ENCODE measurements at regions not wholly inside any gene's neighbourhood (a gene's known extent, or its start where the extent isn't known, plus 50 kb on each side); places are given as distances from the start of the nearest gene placed in this dataset.

DNA sequence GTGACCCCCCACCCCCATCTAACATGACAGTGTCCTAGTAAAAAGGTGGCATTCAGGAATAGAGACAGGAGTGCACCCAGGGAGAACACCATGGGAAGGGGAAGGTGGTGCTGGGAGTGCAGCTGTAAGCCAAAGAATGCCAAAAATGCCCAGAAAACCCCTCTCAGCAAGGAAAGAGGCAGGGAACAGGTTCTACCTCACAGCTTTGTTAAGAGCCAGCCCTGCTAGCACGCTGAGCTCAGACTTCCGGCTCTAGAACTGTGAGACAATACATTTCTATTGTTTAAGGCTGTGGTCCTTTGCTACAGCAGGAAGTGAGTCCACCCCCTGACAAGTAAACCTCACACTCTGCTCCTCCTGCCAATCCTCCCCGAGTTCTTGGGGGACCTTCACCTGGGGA, 302.4 kb upstream of the N4BP1 start:
- Histone ChIP-seq H3K27ac (ENCODE audit: low read depth, low read length) (no peak overlapping the region), H3K36me3 (ENCODE audit: insufficient read depth, low read length) (no peaks in the 10 kb centered on the region), H3K4me1 (ENCODE audit: insufficient read depth, low read length) (no peaks in the 10 kb centered on the region), H3K9me3 (ENCODE audit: low read length) (no peaks in the 10 kb centered on the region), H3K27me3 (ENCODE audit: insufficient read depth, low read length, poor library complexity, severe bottlenecking) (no peaks in the 10 kb centered on the region), H3K4me3 (ENCODE audit: low read length) (no peak overlapping the region)
- no peaks in the 10 kb centered on the region for H3K4me1 Mint-ChIP-seq
- CTCF ChIA-PET = no interaction called here
- no peak for DNase-seq
- no peak overlapping the region for H3K27ac Mint-ChIP-seq
- POLR2A ChIA-PET = no interaction called here
- no peak overlapping the region for H3K4me3 Mint-ChIP-seq
- no peaks in the 10 kb centered on the region for H3K27me3 Mint-ChIP-seq
- no peaks in the 10 kb centered on the region for H3K36me3 Mint-ChIP-seq
- peaks cover 5 to 12% (median 8%) of the 10 kb centered on the region in 5 donors for H3K9me3 Mint-ChIP-seq

DNA sequence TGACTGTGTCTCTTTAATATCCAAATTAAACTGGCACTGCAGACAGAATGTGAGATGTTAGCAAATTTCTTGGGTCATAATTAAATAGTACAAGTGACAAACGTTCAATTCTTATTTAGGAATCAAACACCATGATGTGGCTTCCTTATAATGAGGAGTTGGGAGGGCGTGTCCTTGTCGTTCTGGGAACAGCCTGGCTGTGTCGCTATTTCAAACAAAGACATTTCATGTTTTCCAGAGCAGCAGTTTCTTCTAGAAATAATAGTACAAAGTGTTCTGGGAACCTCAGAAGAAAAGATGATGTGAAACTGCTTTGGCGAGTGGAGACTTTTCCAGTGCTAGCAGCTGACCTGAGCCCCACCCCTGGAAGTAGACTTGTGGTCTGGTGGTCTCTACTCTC, 301.7 kb upstream of the N4BP1 start:
- H3K27me3 ChIP-seq (ENCODE audit: insufficient read depth, low read length, poor library complexity, severe bottlenecking) = no peaks in the 10 kb centered on the region

DNA sequence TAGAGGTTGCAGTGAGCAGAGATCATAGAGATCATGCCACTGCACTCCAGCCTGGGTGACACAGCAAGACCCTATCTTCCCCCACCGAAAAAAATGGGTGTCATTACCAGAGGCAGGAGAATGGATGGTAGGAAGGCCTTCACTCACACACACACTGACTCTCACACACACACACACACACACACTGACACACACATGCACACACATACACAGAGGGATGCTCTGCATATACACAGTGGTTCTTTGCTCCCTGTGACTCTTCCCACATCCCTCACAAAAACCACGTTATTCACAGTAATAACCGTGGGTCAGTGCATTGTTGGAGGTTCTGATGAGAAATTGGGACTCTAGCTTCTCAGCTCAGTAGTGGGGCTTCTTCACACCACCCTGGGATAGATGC, 300.2 kb upstream of the N4BP1 start:
- H3K27me3 Mint-ChIP-seq = no peaks in the 10 kb centered on the region
- Histone ChIP-seq H3K27ac (ENCODE audit: low read depth, low read length) (no peak overlapping the region), H3K27me3 (ENCODE audit: insufficient read depth, low read length, poor library complexity, severe bottlenecking) (no peaks in the 10 kb centered on the region), H3K4me1 (ENCODE audit: insufficient read depth, low read length) (no peaks in the 10 kb centered on the region), H3K4me3 (ENCODE audit: low read length) (no peak overlapping the region), H3K36me3 (ENCODE audit: insufficient read depth, low read length) (no peaks in the 10 kb centered on the region), H3K9me3 (ENCODE audit: low read length) (no peaks in the 10 kb centered on the region)
- H3K4me3 Mint-ChIP-seq = no peak overlapping the region
- CTCF ChIA-PET = no interaction called here
- DNase-seq = no peak
- H3K4me1 Mint-ChIP-seq = no peaks in the 10 kb centered on the region
- POLR2A ChIA-PET = no interaction called here
- no peaks in the 10 kb centered on the region for H3K36me3 Mint-ChIP-seq
- peaks cover 2 to 10% (median 4%) of the 10 kb centered on the region in 5 donors for H3K9me3 Mint-ChIP-seq
- H3K27ac Mint-ChIP-seq = no peak overlapping the region

More for the DNA sequence above, 301.7 kb upstream of the N4BP1 start:
- CTCF ChIA-PET = no interaction called here
- Histone ChIP-seq H3K36me3 (ENCODE audit: insufficient read depth, low read length) (no peaks in the 10 kb centered on the region), H3K27ac (ENCODE audit: low read depth, low read length) (no peak overlapping the region), H3K4me1 (ENCODE audit: insufficient read depth, low read length) (no peaks in the 10 kb centered on the region), H3K4me3 (ENCODE audit: low read length) (no peak overlapping the region), H3K9me3 (ENCODE audit: low read length) (no peaks in the 10 kb centered on the region)
- Mint-ChIP-seq H3K4me3 (no peak overlapping the region), H3K27ac (no peak overlapping the region), H3K4me1 (no peaks in the 10 kb centered on the region), H3K36me3 (no peaks in the 10 kb centered on the region), H3K9me3 (peaks cover 3 to 12% (median 5%) of the 10 kb centered on the region in 5 donors), H3K27me3 (no peaks in the 10 kb centered on the region)
- no peak for DNase-seq
- POLR2A ChIA-PET = no interaction called here

DNA sequence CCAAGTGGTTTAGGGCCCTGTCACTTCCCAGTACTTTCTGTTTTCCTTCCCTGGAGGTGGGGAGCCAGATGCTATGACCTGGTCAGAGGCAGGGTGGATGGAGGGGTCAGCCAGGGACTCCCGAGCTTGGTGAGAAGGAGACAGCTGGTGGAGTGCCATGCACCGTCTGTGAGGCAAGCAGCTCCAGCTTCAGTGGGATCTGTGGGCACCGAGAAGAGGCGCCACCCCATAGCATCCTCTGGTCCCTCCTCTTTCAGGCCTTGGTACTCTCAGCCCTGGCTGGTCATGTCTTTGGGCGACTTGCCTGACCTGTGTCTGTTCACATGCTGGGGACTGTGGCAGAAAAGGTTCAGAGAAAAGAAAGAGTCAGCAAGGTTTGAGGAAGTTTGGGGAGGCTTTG, 299.3 kb upstream of the N4BP1 start:
- Mint-ChIP-seq H3K4me1 (no peaks in the 10 kb centered on the region), H3K9me3 (peaks cover 2 to 6% (median 4%) of the 10 kb centered on the region in 5 donors), H3K36me3 (no peaks in the 10 kb centered on the region), H3K27ac (no peak overlapping the region), H3K4me3 (no peak overlapping the region), H3K27me3 (no peaks in the 10 kb centered on the region)
- Histone ChIP-seq H3K9me3 (ENCODE audit: low read length) (no peaks in the 10 kb centered on the region), H3K4me1 (ENCODE audit: insufficient read depth, low read length) (no peaks in the 10 kb centered on the region), H3K4me3 (ENCODE audit: low read length) (no peak overlapping the region), H3K36me3 (ENCODE audit: insufficient read depth, low read length) (no peaks in the 10 kb centered on the region), H3K27ac (ENCODE audit: low read depth, low read length) (no peak overlapping the region), H3K27me3 (ENCODE audit: insufficient read depth, low read length, poor library complexity, severe bottlenecking) (no peaks in the 10 kb centered on the region)
- CTCF ChIA-PET = no interaction called here
- POLR2A ChIA-PET = no interaction called here
- no peak for DNase-seq

DNA sequence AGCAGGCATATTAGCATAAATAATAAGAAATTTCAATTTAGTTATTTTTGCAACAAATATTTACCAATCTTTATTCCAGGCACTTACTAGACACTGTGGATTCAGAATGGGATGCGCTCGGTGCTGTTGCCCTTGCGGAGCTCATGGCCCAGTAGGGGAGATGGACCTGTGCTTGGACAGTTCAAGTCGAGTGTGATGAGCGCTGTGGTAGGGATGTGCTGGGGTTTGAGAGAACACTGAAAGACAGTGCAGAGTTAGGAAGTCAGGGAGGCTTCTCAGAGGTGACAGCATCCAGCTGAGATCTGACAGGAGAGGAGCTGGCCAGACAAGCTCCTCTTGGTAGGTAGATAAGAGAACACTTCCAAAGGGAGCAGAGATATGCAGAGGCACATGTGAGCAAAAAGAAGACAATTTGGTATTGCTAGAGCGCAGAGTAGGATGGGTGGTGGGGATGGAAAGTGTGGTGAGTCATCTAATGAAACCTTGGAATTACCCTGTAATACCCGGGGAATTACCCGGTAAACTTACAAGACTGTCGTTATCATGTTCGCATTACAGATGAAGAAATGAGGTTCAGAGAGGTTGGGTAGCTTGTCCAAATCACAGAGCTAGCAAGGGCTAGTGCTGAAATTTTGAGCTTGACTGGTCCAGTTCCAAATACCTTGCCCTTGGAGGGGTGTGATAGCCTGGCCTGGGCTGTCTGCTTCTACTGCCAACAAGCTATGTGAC, 298.1 kb upstream of the N4BP1 start:
- no peaks in the 10 kb centered on the region for H3K4me1 ChIP-seq (ENCODE audit: insufficient read depth, low read length)
- Mint-ChIP-seq H3K4me1 (no peaks in the 10 kb centered on the region), H3K9me3 (peaks cover 0 to 5% (median 4%) of the 10 kb centered on the region in 5 donors), H3K36me3 (no peaks in the 10 kb centered on the region), H3K27ac (no peak overlapping the region), H3K4me3 (no peak overlapping the region), H3K27me3 (no peaks in the 10 kb centered on the region)
- H3K4me3 ChIP-seq (ENCODE audit: low read length) = no peak overlapping the region
- ChIA-PET CTCF (interaction anchor here (1.2 kb wide), 1 partner anchor 11 kb away, joined by 4 read pairs; no protein-coding TSS in a partner anchor), POLR2A (no interaction called here)
- H3K27me3 ChIP-seq (ENCODE audit: insufficient read depth, low read length, poor library complexity, severe bottlenecking) = no peaks in the 10 kb centered on the region
- DNase-seq = no peak
- no peak overlapping the region for H3K27ac ChIP-seq (ENCODE audit: low read depth, low read length)
- no peaks in the 10 kb centered on the region for H3K36me3 ChIP-seq (ENCODE audit: insufficient read depth, low read length)
- H3K9me3 ChIP-seq (ENCODE audit: low read length) = no peaks in the 10 kb centered on the region

DNA sequence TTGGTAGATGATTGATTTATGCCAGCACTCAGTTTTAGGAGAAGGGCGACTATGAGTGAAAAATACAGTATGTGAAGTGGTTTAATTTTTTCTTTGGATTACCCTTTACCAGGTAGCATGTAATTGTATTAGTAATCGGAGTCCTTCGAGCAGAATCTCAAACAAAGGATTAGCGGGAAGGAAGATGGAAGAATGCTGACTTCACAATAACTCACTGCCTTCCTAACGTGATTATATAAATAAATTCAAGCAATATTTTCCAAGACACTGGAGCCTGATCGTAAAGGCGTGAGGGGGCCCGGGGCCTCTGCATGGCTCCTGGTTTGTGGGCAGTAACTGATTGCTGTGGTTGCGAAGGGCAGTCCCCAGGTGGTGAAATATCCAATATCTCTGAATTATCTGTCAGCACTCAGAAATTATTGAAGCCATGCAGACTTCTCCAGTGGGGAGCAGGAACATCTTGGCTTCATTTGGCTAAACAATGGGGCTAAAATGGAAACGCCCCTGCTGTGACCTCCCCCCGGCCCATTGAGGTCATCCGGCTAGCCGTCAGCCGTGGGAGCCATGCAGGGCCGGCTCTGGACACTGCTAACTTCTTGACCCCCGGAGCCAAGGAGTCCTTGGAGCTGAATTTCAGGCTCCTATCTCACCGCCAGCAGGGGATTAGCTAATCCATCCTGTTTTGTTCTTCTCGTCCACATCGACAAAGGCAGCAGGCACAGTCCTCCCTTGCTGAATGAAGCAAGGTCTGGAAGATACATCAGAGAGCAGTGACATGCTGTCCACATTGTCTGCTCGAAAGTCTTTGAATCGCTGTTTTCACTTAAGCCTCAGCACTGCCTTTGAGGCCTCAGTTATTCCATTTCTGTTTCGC, 295.9 kb upstream of the N4BP1 start:
- peaks cover 0 to 5% (median 0%) of the 10 kb centered on the region in 5 donors for H3K9me3 Mint-ChIP-seq
- no peaks in the 10 kb centered on the region for H3K36me3 Mint-ChIP-seq
- Histone ChIP-seq H3K27ac (ENCODE audit: low read depth, low read length) (no peak overlapping the region), H3K27me3 (ENCODE audit: insufficient read depth, low read length, poor library complexity, severe bottlenecking) (no peaks in the 10 kb centered on the region), H3K9me3 (ENCODE audit: low read length) (no peaks in the 10 kb centered on the region), H3K4me1 (ENCODE audit: insufficient read depth, low read length) (no peaks in the 10 kb centered on the region), H3K4me3 (ENCODE audit: low read length) (no peak overlapping the region), H3K36me3 (ENCODE audit: insufficient read depth, low read length) (no peaks in the 10 kb centered on the region)
- no peaks in the 10 kb centered on the region for H3K27me3 Mint-ChIP-seq
- H3K27ac Mint-ChIP-seq = no peak overlapping the region
- H3K4me1 Mint-ChIP-seq = no peaks in the 10 kb centered on the region
- no peak for DNase-seq
- no peak overlapping the region for H3K4me3 Mint-ChIP-seq
- CTCF ChIA-PET = no interaction called here
- POLR2A ChIA-PET = no interaction called here

DNA sequence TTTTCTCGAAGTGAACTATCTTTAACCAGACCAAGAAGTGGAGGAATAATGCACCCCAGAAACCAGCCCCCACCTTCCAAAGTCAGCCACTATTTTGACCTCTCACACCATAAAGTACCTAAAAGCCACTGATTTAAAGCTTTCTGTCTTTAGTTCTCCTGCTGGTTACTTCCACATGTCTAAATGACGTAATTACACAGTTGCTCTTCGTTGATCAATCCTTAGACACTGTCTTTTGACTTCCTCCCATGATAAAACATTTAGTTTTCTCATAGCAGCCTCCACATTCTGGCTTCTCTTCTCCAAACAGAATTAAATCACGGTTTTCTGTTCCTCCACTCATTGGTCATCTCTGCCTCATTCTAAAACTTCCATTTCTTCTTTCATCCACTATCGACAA, 294.4 kb upstream of the N4BP1 start:
- Mint-ChIP-seq H3K27ac (no peak overlapping the region), H3K36me3 (no peaks in the 10 kb centered on the region), H3K9me3 (peaks cover 0 to 5% (median 0%) of the 10 kb centered on the region in 5 donors), H3K4me3 (no peak overlapping the region), H3K27me3 (no peaks in the 10 kb centered on the region), H3K4me1 (no peaks in the 10 kb centered on the region)
- Histone ChIP-seq H3K9me3 (ENCODE audit: low read length) (no peaks in the 10 kb centered on the region), H3K36me3 (ENCODE audit: insufficient read depth, low read length) (no peaks in the 10 kb centered on the region), H3K4me1 (ENCODE audit: insufficient read depth, low read length) (no peaks in the 10 kb centered on the region), H3K27me3 (ENCODE audit: insufficient read depth, low read length, poor library complexity, severe bottlenecking) (no peaks in the 10 kb centered on the region), H3K4me3 (ENCODE audit: low read length) (no peak overlapping the region), H3K27ac (ENCODE audit: low read depth, low read length) (no peak overlapping the region)
- ChIA-PET CTCF (no interaction called here), POLR2A (no interaction called here)
- no peak for DNase-seq

DNA sequence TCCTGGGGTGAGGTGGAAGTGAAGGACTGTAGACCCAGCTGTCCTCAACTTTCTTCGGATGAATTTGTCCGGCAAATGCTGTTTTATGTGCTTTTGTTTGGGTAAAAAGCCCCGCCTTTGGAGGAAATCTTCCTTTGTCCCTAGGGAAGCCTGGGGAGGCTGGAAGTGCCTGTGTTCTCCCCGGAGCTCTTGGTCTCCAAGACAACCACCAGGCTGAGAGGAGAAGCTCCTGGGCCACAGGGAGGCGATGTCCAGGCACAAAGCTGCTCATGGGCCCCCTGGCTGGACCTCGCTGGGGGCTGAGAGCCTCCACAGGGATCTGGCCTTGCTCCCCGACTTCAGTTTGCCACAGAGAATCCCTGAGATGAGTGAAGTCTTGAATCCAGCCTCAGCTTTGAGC, 293.1 kb upstream of the N4BP1 start:
- Mint-ChIP-seq H3K36me3 (no peaks in the 10 kb centered on the region), H3K9me3 (peaks cover 0 to 3% (median 0%) of the 10 kb centered on the region in 5 donors), H3K27ac (no peak overlapping the region), H3K27me3 (no peaks in the 10 kb centered on the region), H3K4me3 (no peak overlapping the region), H3K4me1 (no peaks in the 10 kb centered on the region)
- DNase-seq = no peak
- ChIA-PET POLR2A (no interaction called here), CTCF (no interaction called here)
- no peaks in the 10 kb centered on the region for H3K27me3 ChIP-seq (ENCODE audit: insufficient read depth, low read length, poor library complexity, severe bottlenecking)
- no peaks in the 10 kb centered on the region for H3K4me1 ChIP-seq (ENCODE audit: insufficient read depth, low read length)
- no peak overlapping the region for H3K27ac ChIP-seq (ENCODE audit: low read depth, low read length)
- no peak overlapping the region for H3K4me3 ChIP-seq (ENCODE audit: low read length)
- no peaks in the 10 kb centered on the region for H3K9me3 ChIP-seq (ENCODE audit: low read length)
- no peaks in the 10 kb centered on the region for H3K36me3 ChIP-seq (ENCODE audit: insufficient read depth, low read length)

All from CD8-positive, alpha-beta memory T cell (primary cell).